ENCODE measurements at regions not wholly inside any gene's neighbourhood (a gene's known extent, or its start where the extent isn't known, plus 50 kb on each side); places are given as distances from the start of the nearest gene placed in this dataset.

GRCh38 chr14:25215607-25216006 is 165.7 kb upstream of the STXBP6 start:
- Histone ChIP-seq H3K4me3 (ENCODE audit: insufficient read depth, low read length, poor library complexity, severe bottlenecking) (no peak overlapping the region), H3K4me2 (ENCODE audit: low read depth, low read length, poor library complexity, severe bottlenecking) (no peak overlapping the region), H3K36me3 (ENCODE audit: low read length) (no peaks in the 10 kb centered on the region), H3K27me3 (ENCODE audit: low read length) (no peaks in the 10 kb centered on the region), H2AFZ (ENCODE audit: low read depth, low read length, severe bottlenecking) (no peak overlapping the region), H3K9me2 (replicated peaks; ENCODE audit: insufficient read depth, low read length) (no peaks in the 10 kb centered on the region), H4K20me1 (ENCODE audit: low read depth, low read length) (no peaks in the 10 kb centered on the region), H3K9me3 (ENCODE audit: insufficient read depth, low read length) (no peaks in the 10 kb centered on the region), H3K27ac (ENCODE audit: low read depth, low read length) (no peak overlapping the region), H3F3A (ENCODE audit: insufficient read depth) (no peaks in the 10 kb centered on the region), H3K79me2 (ENCODE audit: insufficient read depth, low read length) (no peaks in the 10 kb centered on the region), H3K9ac (ENCODE audit: low read length) (no peak overlapping the region)
- TF ChIP-seq, protein P1, sequence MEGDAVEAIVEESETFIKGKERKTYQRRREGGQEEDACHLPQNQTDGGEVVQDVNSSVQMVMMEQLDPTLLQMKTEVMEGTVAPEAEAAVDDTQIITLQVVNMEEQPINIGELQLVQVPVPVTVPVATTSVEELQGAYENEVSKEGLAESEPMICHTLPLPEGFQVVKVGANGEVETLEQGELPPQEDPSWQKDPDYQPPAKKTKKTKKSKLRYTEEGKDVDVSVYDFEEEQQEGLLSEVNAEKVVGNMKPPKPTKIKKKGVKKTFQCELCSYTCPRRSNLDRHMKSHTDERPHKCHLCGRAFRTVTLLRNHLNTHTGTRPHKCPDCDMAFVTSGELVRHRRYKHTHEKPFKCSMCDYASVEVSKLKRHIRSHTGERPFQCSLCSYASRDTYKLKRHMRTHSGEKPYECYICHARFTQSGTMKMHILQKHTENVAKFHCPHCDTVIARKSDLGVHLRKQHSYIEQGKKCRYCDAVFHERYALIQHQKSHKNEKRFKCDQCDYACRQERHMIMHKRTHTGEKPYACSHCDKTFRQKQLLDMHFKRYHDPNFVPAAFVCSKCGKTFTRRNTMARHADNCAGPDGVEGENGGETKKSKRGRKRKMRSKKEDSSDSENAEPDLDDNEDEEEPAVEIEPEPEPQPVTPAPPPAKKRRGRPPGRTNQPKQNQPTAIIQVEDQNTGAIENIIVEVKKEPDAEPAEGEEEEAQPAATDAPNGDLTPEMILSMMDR (IDR thresholded peaks at IDR 0.05; ENCODE audit: insufficient read depth, low read length, poor library complexity, severe bottlenecking): no peak
- TF ChIP-seq EZH2phosphoT487 (conservative IDR thresholded peaks at IDR 0.05; ENCODE audit: low read length): no peak

- Histone ChIP-seq H3K27me3 (ENCODE audit: low read length) (no peaks in the 10 kb centered on the region), H3K9ac (ENCODE audit: low read length) (no peak overlapping the region), H3F3A (ENCODE audit: insufficient read depth) (no peaks in the 10 kb centered on the region), H3K4me3 (ENCODE audit: insufficient read depth, low read length, poor library complexity, severe bottlenecking) (no peak overlapping the region), H4K20me1 (ENCODE audit: low read depth, low read length) (no peaks in the 10 kb centered on the region), H2AFZ (ENCODE audit: low read depth, low read length, severe bottlenecking) (no peak overlapping the region), H3K36me3 (ENCODE audit: low read length) (no peaks in the 10 kb centered on the region), H3K79me2 (ENCODE audit: insufficient read depth, low read length) (no peaks in the 10 kb centered on the region), H3K9me2 (replicated peaks; ENCODE audit: insufficient read depth, low read length) (no peaks in the 10 kb centered on the region), H3K4me2 (ENCODE audit: low read depth, low read length, poor library complexity, severe bottlenecking) (no peak overlapping the region), H3K9me3 (ENCODE audit: insufficient read depth, low read length) (no peaks in the 10 kb centered on the region; the same call in 1 of the 2 replicates), H3K27ac (ENCODE audit: low read depth, low read length) (no peak overlapping the region)
- TF ChIP-seq EZH2phosphoT487 (conservative IDR thresholded peaks at IDR 0.05; ENCODE audit: low read length): no peak
- TF ChIP-seq, protein P1 (IDR thresholded peaks at IDR 0.05; ENCODE audit: insufficient read depth, low read length, poor library complexity, severe bottlenecking): no peak
Measured at GRCh38 chr14:25197885-25198284, 147.9 kb upstream of the STXBP6 start.

DNA sequence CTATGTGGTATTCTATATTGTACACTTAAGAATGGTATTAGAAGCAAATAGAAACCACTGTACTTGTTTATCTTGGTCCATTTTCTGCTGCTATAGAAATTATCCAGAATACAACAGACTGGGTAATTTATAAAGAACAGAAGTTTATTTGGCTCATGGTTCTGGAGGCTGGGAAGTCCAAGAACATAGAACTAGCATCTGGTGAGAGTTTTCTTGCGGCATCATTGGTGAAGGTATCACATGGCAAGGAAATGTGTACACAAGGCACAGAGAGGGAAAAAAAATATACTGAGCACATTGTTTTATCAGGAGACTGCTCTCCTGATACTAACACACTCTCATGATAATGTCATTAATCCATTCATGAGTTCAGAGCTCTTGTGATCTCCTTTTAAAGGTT is 130.3 kb upstream of the STXBP6 start:
- no peaks in the 10 kb centered on the region for H3K27me3 ChIP-seq (ENCODE audit: low read length)
- H3K9me3 ChIP-seq (ENCODE audit: insufficient read depth, low read length): 0 out of 2 replicates have a peak, but pooled peaks cover 6% of the 10 kb centered on the region
- no peaks in the 10 kb centered on the region for H3K9me2 ChIP-seq (replicated peaks; ENCODE audit: insufficient read depth, low read length)
- H3K9ac ChIP-seq (ENCODE audit: low read length): no peak overlapping the region
- TF ChIP-seq EZH2phosphoT487 (conservative IDR thresholded peaks at IDR 0.05; ENCODE audit: low read length): no peak
- TF ChIP-seq, protein P1 (IDR thresholded peaks at IDR 0.05; ENCODE audit: insufficient read depth, low read length, poor library complexity, severe bottlenecking): no peak
- H2AFZ ChIP-seq (ENCODE audit: low read depth, low read length, severe bottlenecking): no peak overlapping the region
- no peaks in the 10 kb centered on the region for H4K20me1 ChIP-seq (ENCODE audit: low read depth, low read length)
- H3K4me3 ChIP-seq (ENCODE audit: insufficient read depth, low read length, poor library complexity, severe bottlenecking): no peak overlapping the region
- H3K79me2 ChIP-seq (ENCODE audit: insufficient read depth, low read length): no peaks in the 10 kb centered on the region
- H3K27ac ChIP-seq (ENCODE audit: low read depth, low read length): no peak overlapping the region
- H3K36me3 ChIP-seq (ENCODE audit: low read length): no peaks in the 10 kb centered on the region
- H3F3A ChIP-seq (ENCODE audit: insufficient read depth): no peaks in the 10 kb centered on the region
- no peak overlapping the region for H3K4me2 ChIP-seq (ENCODE audit: low read depth, low read length, poor library complexity, severe bottlenecking)
